SK-N-SH (cell line): ENCODE measurements at regions not wholly inside any gene's neighbourhood (a gene's known extent, or its start where the extent isn't known, plus 50 kb on each side); places are given as distances from the start of the nearest gene placed in this dataset.

Source experiments
- CTCF ChIA-PET: fragments of 300-600, 350-600 bp; formaldehyde crosslinking; extraction: SDS; loops from one replicate; lab custom pipeline; 2021; lab: Yijun Ruan, JAX
- POLR2A ChIA-PET: fragments of 350-600 bp; sonication (Branson Sonifier 250); formaldehyde crosslinking; extraction: SDS; loops from one replicate; lab custom pipeline; 2020; ENCODE audit warnings: antibody characterized with exemption, inconsistent platforms; lab: Yijun Ruan, JAX
- DNase-seq: peaks from one replicate; pipeline ENCODE4 v3.0.0; 2012
- H2AFZ ChIP-seq: fragments of 200-600 bp; sonication (generic); 2 replicates; pipeline ENCODE4 v1.8.1; 2016; ENCODE audit warnings: antibody characterized with exemption, mild to moderate bottlenecking, low read depth
- H3F3A ChIP-seq: fragments of 200-600 bp; sonication (generic); replicated peaks from 2 replicates; pipeline ENCODE3; 2016; ENCODE audit warnings: antibody characterized with exemption, mild to moderate bottlenecking; ENCODE audit not compliant: insufficient read depth
- H3K27ac ChIP-seq, 2 experiments: fragments of 200-500 bp in 1 of 2; fragments of 200-600 bp in 1 of 2; sonication (Bioruptor generic) in 1 of 2; sonication (generic), shearing (Covaris generic) in 1 of 2; 2 replicates each; pipeline versions ENCODE4 v1.5.1 to v1.6.1; 2014 to 2016; ENCODE audit warnings: low read depth in 2 of 2, inconsistent platforms in 1 of 2, low read length in 1 of 2, mild to moderate bottlenecking in 1 of 2, mixed read lengths in 1 of 2
- H3K27me3 ChIP-seq: fragments of 200-600 bp; sonication (generic), shearing (Covaris generic); 2 replicates; pipeline ENCODE4 v1.6.1; 2016; ENCODE audit warnings: mixed run types; ENCODE audit not compliant: insufficient read depth
- H3K36me3 ChIP-seq, 2 experiments: fragments of 200-500 bp in 1 of 2; fragments of 200-600 bp in 1 of 2; sonication (Bioruptor generic) in 1 of 2; sonication (generic) in 1 of 2; replicated peaks in 1 of 2; 2 replicates each; pipeline versions ENCODE3 to v1.5.1; 2014 to 2016; ENCODE audit warnings: low read length in 1 of 2, mild to moderate bottlenecking in 1 of 2; ENCODE audit not compliant: insufficient read depth in 2 of 2, control insufficient read depth in 1 of 2
- H3K4me1 ChIP-seq, 2 experiments: fragments of 200-500 bp in 1 of 2; fragments of 200-600 bp in 1 of 2; sonication (Bioruptor generic) in 1 of 2; sonication (generic), shearing (Covaris generic) in 1 of 2; 2 replicates each; pipeline versions ENCODE4 v1.5.1 to v1.6.1; 2014 to 2016; ENCODE audit warnings: low read depth in 1 of 2, low read length in 1 of 2, mixed run types in 1 of 2; ENCODE audit not compliant: insufficient read depth in 2 of 2, control insufficient read depth in 1 of 2
- H3K4me2 ChIP-seq: fragments of 200-600 bp; sonication (generic), shearing (Covaris generic); 2 replicates; pipeline ENCODE4 v1.6.1; 2017; ENCODE audit warnings: mixed run types
- H3K4me3 ChIP-seq, 2 experiments: fragments of 200-500 bp in 1 of 2; fragments of 200-600 bp in 1 of 2; sonication (Bioruptor generic) in 1 of 2; sonication (generic), shearing (Covaris generic) in 1 of 2; 2 replicates each; pipeline versions ENCODE4 v1.5.1 to v1.8.1; 2014 to 2016; ENCODE audit warnings: low read depth in 2 of 2, inconsistent platforms in 1 of 2, low read length in 1 of 2, mild to moderate bottlenecking in 1 of 2, mixed read lengths in 1 of 2, moderate library complexity in 1 of 2
- H3K79me2 ChIP-seq: fragments of 200-600 bp; sonication (generic); 2 replicates; pipeline ENCODE4 v1.8.1; 2017; ENCODE audit warnings: mild to moderate bottlenecking; ENCODE audit not compliant: insufficient read depth
- H3K9ac ChIP-seq: fragments of 200-600 bp; sonication (generic); 2 replicates; pipeline ENCODE4 v1.6.1; 2017; ENCODE audit warnings: mixed run types
- H3K9me2 ChIP-seq: fragments of 200-600 bp; sonication (generic); 2 replicates; pipeline ENCODE4 v1.6.1; 2017; ENCODE audit warnings: mixed run types
- H3K9me3 ChIP-seq: fragments of 200-600 bp; sonication (generic); 2 replicates; pipeline ENCODE4 v1.6.1; 2017; ENCODE audit warnings: mixed run types, mild to moderate bottlenecking, moderate library complexity
- H4K20me1 ChIP-seq: fragments of 200-600 bp; sonication (generic); 2 replicates; pipeline ENCODE4 v1.6.1; 2017; ENCODE audit warnings: mild to moderate bottlenecking, mixed run types; ENCODE audit not compliant: insufficient read depth
- CHD2 ChIP-seq: fragments of 150-350 bp; IDR thresholded peaks from 2 replicates; pipeline ENCODE4 v1.6.1; 2018; ENCODE audit warnings: low read length; ENCODE audit not compliant: partially characterized antibody
- CTCF ChIP-seq: fragments of 200-600 bp; sonication (generic); IDR thresholded peaks from 2 replicates; pipeline ENCODE4 v1.6.1; 2017; ENCODE audit warnings: antibody characterized with exemption, mild to moderate bottlenecking, moderate library complexity
- EP300 ChIP-seq, 2 experiments: IDR thresholded peaks; 2 replicates each; pipeline versions ENCODE4 v1.4.0 to v1.6.1; 2012; ENCODE audit warnings: borderline replicate concordance in 1 of 2, low read depth in 1 of 2, low read length in 1 of 2
- FOSL2 ChIP-seq: IDR thresholded peaks from 2 replicates; pipeline ENCODE4 v1.4.0; 2012; ENCODE audit warnings: low read depth, mild to moderate bottlenecking, moderate library complexity, borderline replicate concordance
- FOXJ3 ChIP-seq: sonication (generic); formaldehyde crosslinking; IDR thresholded peaks from 2 replicates; pipeline ENCODE4 v1.5.1; 2020; ENCODE audit warnings: mild to moderate bottlenecking, missing genetic modification reagents
- FOXM1 ChIP-seq: IDR thresholded peaks from 2 replicates; pipeline ENCODE4 v1.4.0; 2012; ENCODE audit warnings: low read depth, mild to moderate bottlenecking
- GABPA ChIP-seq: IDR thresholded peaks from 2 replicates; pipeline ENCODE4 v1.4.0; 2012; ENCODE audit warnings: low read depth, mild to moderate bottlenecking
- JUND ChIP-seq: IDR thresholded peaks from 2 replicates; pipeline ENCODE4 v1.4.0; 2012
- MXI1 ChIP-seq: IDR thresholded peaks from 2 replicates; pipeline ENCODE4 v1.6.1; 2012; ENCODE audit warnings: mild to moderate bottlenecking, low read depth, low read length, improper control_type of control experiment
- NFIC ChIP-seq: IDR thresholded peaks from 2 replicates; pipeline ENCODE4 v1.4.0; 2012; ENCODE audit warnings: borderline replicate concordance
- POLR2AphosphoS5 ChIP-seq: IDR thresholded peaks from 2 replicates; pipeline ENCODE4 v1.6.1; 2012; ENCODE audit warnings: low read depth, low read length
- RCOR1 ChIP-seq: fragments of 150-350 bp; IDR thresholded peaks from 2 replicates; pipeline ENCODE4 v1.6.1; 2017; ENCODE audit warnings: antibody characterized with exemption, low read length
- SIN3A ChIP-seq: IDR thresholded peaks from 2 replicates; pipeline ENCODE4 v1.6.1; 2012; ENCODE audit warnings: low read depth, mild to moderate bottlenecking, low read length, moderate library complexity, borderline replicate concordance
- SMC3 ChIP-seq: IDR thresholded peaks from 2 replicates; pipeline ENCODE4 v1.6.1; 2012; ENCODE audit warnings: low read depth, low read length, improper control_type of control experiment
- TCF12 ChIP-seq: IDR thresholded peaks from 2 replicates; pipeline ENCODE4 v1.4.0; 2012
- TEAD4 ChIP-seq: IDR thresholded peaks from 2 replicates; pipeline ENCODE4 v1.4.0; 2012; ENCODE audit warnings: mild to moderate bottlenecking, borderline replicate concordance; ENCODE audit not compliant: insufficient read depth
- USF1 ChIP-seq: IDR thresholded peaks from 2 replicates; pipeline ENCODE4 v1.4.0; 2012; ENCODE audit warnings: low read depth, borderline replicate concordance
- USF2 ChIP-seq: fragments of 150-350 bp; IDR thresholded peaks from 2 replicates; pipeline ENCODE4 v1.6.1; 2017; ENCODE audit warnings: antibody characterized with exemption, low read length, low read depth, borderline replicate concordance
- WGBS: methylation state at CpG from one replicate; pipeline ENCODE4 v1.1.6; 2017; ENCODE audit warnings: low lambda C conversion rate; 5-methylcytosine and 5-hydroxymethylcytosine counted together
- TF ChIP-seq, protein P1 (sequence below): IDR thresholded peaks from 2 replicates; pipeline ENCODE4; 2012
- TF ChIP-seq, protein P2 (sequence below): fragments of 150-350 bp; IDR thresholded peaks from 2 replicates; pipeline ENCODE4 v1.6.1; 2016; ENCODE audit warnings: mild to moderate bottlenecking, low read depth, low read length

DNA sequence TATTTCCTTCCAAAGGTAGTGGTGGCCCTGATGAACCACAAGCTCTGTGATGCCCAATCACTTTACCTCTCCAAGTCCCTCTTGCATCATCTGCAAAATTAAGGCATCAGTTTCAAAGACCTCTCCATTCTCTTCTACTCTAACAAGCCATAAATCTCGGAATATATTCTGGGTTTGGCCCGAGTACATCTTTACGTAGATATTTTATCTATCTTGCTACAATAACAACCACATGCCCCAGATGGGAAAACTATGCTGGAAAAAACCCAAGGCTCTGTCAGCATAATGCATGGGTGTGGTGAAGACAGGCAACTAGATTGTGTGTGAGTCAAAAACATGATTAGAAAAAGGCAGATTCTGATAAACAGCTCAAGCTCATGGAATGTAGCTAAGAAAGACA is 228.2 kb upstream of the BLID start:
- Histone ChIP-seq H3F3A (no peaks in the 10 kb centered on the region), H3K9me2 (no peaks in the 10 kb centered on the region), H4K20me1 (no peaks in the 10 kb centered on the region), H3K4me1 (peaks cover 0 to 11% of the 10 kb centered on the region in 2 experiments; a peak in 2 of 4 replicates), H3K27ac (no peak overlapping the region), H3K79me2 (no peaks in the 10 kb centered on the region), H3K27me3 (no peaks in the 10 kb centered on the region), H3K36me3 (no peaks in the 10 kb centered on the region), H3K9ac (no peak overlapping the region), H3K4me2 (no peak overlapping the region), H3K9me3 (no peaks in the 10 kb centered on the region), H3K4me3 (no peak overlapping the region), H2AFZ (no peak overlapping the region)
- TF ChIP-seq EP300 (IDR thresholded peaks at IDR 0.05; ENCODE audit: borderline replicate concordance in 1 of 2, low read depth in 1 of 2, low read length in 1 of 2) = peak in 1 of 2 experiments; percentile 84; a peak in 2 of 4 replicates
- TF ChIP-seq FOSL2 = peak; percentile 58; the same call in 1 of the 2 replicates
- TF ChIP-seq FOXM1 = peak; percentile 74; the same call in 1 of the 2 replicates
- TF ChIP-seq POLR2AphosphoS5 = peak; percentile 86
- no peak for TF ChIP-seq FOXJ3 (CRISPR knock-in tag)
- no peak for TF ChIP-seq SMC3
- TF ChIP-seq, protein P1, sequence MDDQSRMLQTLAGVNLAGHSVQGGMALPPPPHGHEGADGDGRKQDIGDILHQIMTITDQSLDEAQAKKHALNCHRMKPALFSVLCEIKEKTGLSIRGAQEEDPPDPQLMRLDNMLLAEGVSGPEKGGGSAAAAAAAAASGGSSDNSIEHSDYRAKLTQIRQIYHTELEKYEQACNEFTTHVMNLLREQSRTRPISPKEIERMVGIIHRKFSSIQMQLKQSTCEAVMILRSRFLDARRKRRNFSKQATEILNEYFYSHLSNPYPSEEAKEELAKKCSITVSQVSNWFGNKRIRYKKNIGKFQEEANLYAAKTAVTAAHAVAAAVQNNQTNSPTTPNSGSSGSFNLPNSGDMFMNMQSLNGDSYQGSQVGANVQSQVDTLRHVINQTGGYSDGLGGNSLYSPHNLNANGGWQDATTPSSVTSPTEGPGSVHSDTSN = peak; percentile 94
- 0 out of 2 replicates have a peak, but pooled peaks have one; percentile 43 for TF ChIP-seq SIN3A
- TF ChIP-seq USF2 = no peak
- TF ChIP-seq USF1 = no peak
- peak; percentile 71 for TF ChIP-seq JUND
- TF ChIP-seq TEAD4 = peak; percentile 81
- no peak for TF ChIP-seq CHD2
- peak; percentile 92; the same call in 1 of the 2 replicates for TF ChIP-seq NFIC
- TF ChIP-seq RCOR1 = no peak
- TF ChIP-seq MXI1 = no peak
- TF ChIP-seq CTCF = no peak
- TF ChIP-seq TCF12 = peak; percentile 95
- TF ChIP-seq, protein P2, sequence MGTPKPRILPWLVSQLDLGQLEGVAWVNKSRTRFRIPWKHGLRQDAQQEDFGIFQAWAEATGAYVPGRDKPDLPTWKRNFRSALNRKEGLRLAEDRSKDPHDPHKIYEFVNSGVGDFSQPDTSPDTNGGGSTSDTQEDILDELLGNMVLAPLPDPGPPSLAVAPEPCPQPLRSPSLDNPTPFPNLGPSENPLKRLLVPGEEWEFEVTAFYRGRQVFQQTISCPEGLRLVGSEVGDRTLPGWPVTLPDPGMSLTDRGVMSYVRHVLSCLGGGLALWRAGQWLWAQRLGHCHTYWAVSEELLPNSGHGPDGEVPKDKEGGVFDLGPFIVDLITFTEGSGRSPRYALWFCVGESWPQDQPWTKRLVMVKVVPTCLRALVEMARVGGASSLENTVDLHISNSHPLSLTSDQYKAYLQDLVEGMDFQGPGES = no peak
- TF ChIP-seq GABPA = no peak
- ChIA-PET POLR2A (no interaction called here), CTCF (no interaction called here)
- WGBS = 13% methylated on average over 3 of the region's 3 CpGs
- DNase-seq = peak; percentile 10
